HCT116 (cell line): ENCODE measurements at regions not wholly inside any gene's neighbourhood (a gene's known extent, or its start where the extent isn't known, plus 50 kb on each side); places are given as distances from the start of the nearest gene placed in this dataset.

Source experiments
- ATAC-seq: fragments of 200-7000 bp; cut with Tn5 transposase; 2 replicates; pipeline ENCODE4 v1.9.1; 2020; ENCODE audit warnings: mild to moderate bottlenecking, moderate library complexity
- BruUV-seq: library from RNA; stranded (reverse); fragments of 400-500 nt; replicated peaks from 2 replicates; lab custom pipeline; 2021; lab: Mats Ljungman, UMichigan
- CTCF ChIA-PET: fragments of 300-600 bp; sonication (Branson Sonifier 250); formaldehyde crosslinking; loops from one replicate; lab custom pipeline; 2021; ENCODE audit warnings: antibody characterized with exemption; lab: Charles Lee
- POLR2A ChIA-PET: fragments of 300-600, 350-600 bp; sonication (Branson Sonifier 250); formaldehyde crosslinking; loops from one replicate; lab custom pipeline; 2021; ENCODE audit warnings: antibody characterized with exemption; lab: Charles Lee
- RAD21 ChIA-PET, 2 experiments: fragments of 300-600 bp; sonication (Branson Sonifier 250); formaldehyde crosslinking; loops; one replicate each; lab custom pipeline; 2023; ENCODE audit warnings: low total read pairs in 2 of 2; ENCODE audit not compliant: uncharacterized antibody in 2 of 2, unreplicated experiment in 2 of 2, low non-redundant PET in 1 of 2; lab: Charles Lee
- DNase-seq: peaks from one replicate; pipeline ENCODE4 v3.0.0-alpha.2; 2010; ENCODE audit warnings: low read depth, low spot score
- H2AFZ ChIP-seq: fragments of 200-600 bp; shearing (Covaris generic), sonication (generic); 2 replicates; pipeline ENCODE4 v1.6.1; 2017; ENCODE audit warnings: low read depth, mixed run types, mixed read lengths, antibody characterized with exemption, low read length; ENCODE audit not compliant: poor library complexity, severe bottlenecking
- H3K27ac ChIP-seq: 2 replicates; pipeline ENCODE4 v1.5.1; 2012; ENCODE audit warnings: low read depth, low read length
- H3K27me3 ChIP-seq: fragments of 200-600 bp; sonication (generic); 2 replicates; pipeline ENCODE4 v1.6.1; 2016; ENCODE audit warnings: mixed run types, low read length, mixed read lengths; ENCODE audit not compliant: insufficient read depth
- H3K36me3 ChIP-seq, 2 experiments: fragments of 200-500 bp in 1 of 2; fragments of 200-600 bp in 1 of 2; sonication (Bioruptor generic) in 1 of 2; sonication (generic) in 1 of 2; 2 replicates each; pipeline versions ENCODE4 v1.5.1 to v1.6.1; 2014 to 2016; ENCODE audit warnings: low read length in 2 of 2, inconsistent platforms in 1 of 2, mixed read lengths in 1 of 2, mixed run types in 1 of 2; ENCODE audit not compliant: insufficient read depth in 2 of 2, control insufficient read depth in 1 of 2
- H3K4me1 ChIP-seq, 2 experiments: fragments of 200-600 bp in 1 of 2; sonication (generic) in 1 of 2; 2 replicates each; pipeline versions ENCODE4 v1.5.1 to v1.6.1; 2012 to 2017; ENCODE audit warnings: low read length in 2 of 2, inconsistent platforms in 1 of 2, mild to moderate bottlenecking in 1 of 2, mixed read lengths in 1 of 2, mixed run types in 1 of 2, moderate library complexity in 1 of 2; ENCODE audit not compliant: insufficient read depth in 2 of 2, control insufficient read depth in 1 of 2
- H3K4me2 ChIP-seq: fragments of 200-600 bp; sonication (generic); 2 replicates; pipeline ENCODE4 v1.6.1; 2017; ENCODE audit warnings: mixed run types, low read length, mixed read lengths
- H3K4me3 ChIP-seq, 2 experiments: fragments of 200-600 bp in 1 of 2; sonication (generic) in 1 of 2; replicated peaks in 1 of 2; 2 replicates each; pipeline ENCODE4 v1.5.1; 2011 to 2016; ENCODE audit warnings: low read length in 2 of 2, control low read depth in 1 of 2, low read depth in 1 of 2, mild to moderate bottlenecking in 1 of 2, mixed read lengths in 1 of 2, mixed run types in 1 of 2
- H3K79me2 ChIP-seq: fragments of 200-600 bp; sonication (generic); 2 replicates; pipeline ENCODE4 v1.6.1; 2017; ENCODE audit warnings: mild to moderate bottlenecking, mixed run types, low read length, moderate library complexity, mixed read lengths; ENCODE audit not compliant: insufficient read depth
- H3K9ac ChIP-seq: fragments of 200-600 bp; sonication (generic); 2 replicates; pipeline ENCODE4 v1.6.1; 2016; ENCODE audit warnings: low read length, mixed read lengths
- H3K9me2 ChIP-seq: fragments of 200-600 bp; sonication (generic), shearing (Covaris generic); 2 replicates; pipeline ENCODE4 v1.6.1; 2017; ENCODE audit warnings: mixed run types, mild to moderate bottlenecking, moderate library complexity; ENCODE audit not compliant: insufficient read depth
- H3K9me3 ChIP-seq, 2 experiments: fragments of 200-500 bp in 1 of 2; fragments of 200-600 bp in 1 of 2; sonication (Bioruptor generic) in 1 of 2; sonication (generic) in 1 of 2; 2 replicates each; pipeline ENCODE4 v1.6.1; 2014 to 2017; ENCODE audit warnings: low read length in 2 of 2, mixed read lengths in 2 of 2, inconsistent platforms in 1 of 2, low read depth in 1 of 2, mild to moderate bottlenecking in 1 of 2, mixed run types in 1 of 2, moderate library complexity in 1 of 2; ENCODE audit not compliant: control insufficient read depth in 1 of 2, insufficient read depth in 1 of 2
- H4K20me1 ChIP-seq: fragments of 200-600 bp; sonication (generic), shearing (Covaris generic); 2 replicates; pipeline ENCODE4 v1.6.1; 2017; ENCODE audit warnings: mixed run types, mild to moderate bottlenecking, moderate library complexity; ENCODE audit not compliant: insufficient read depth
- ATF3 ChIP-seq: IDR thresholded peaks from 2 replicates; pipeline ENCODE4 v1.6.1; 2012
- CBX3 ChIP-seq: IDR thresholded peaks from 2 replicates; pipeline ENCODE4 v1.6.1; 2012; ENCODE audit warnings: low read depth
- CEBPB ChIP-seq: IDR thresholded peaks from 2 replicates; pipeline ENCODE4 v1.6.1; 2012; ENCODE audit warnings: low read depth
- CTCF ChIP-seq, 3 experiments: fragments of 200-600 bp in 1 of 3; sonication (generic) in 1 of 3; IDR thresholded peaks in 2 of 3; conservative IDR thresholded peaks in 1 of 3; 2 replicates each; pipeline ENCODE4 v1.5.1; 2012 to 2017; ENCODE audit warnings: low read depth in 2 of 3, low read length in 2 of 3, antibody characterized with exemption in 1 of 3, borderline replicate concordance in 1 of 3, control low read depth in 1 of 3, mild to moderate bottlenecking in 1 of 3, mixed read lengths in 1 of 3, mixed run types in 1 of 3, moderate library complexity in 1 of 3; ENCODE audit not compliant: insufficient read depth in 1 of 3
- EGR1 ChIP-seq: IDR thresholded peaks from 2 replicates; pipeline ENCODE4 v1.6.1; 2012; ENCODE audit warnings: low read depth
- EZH2 ChIP-seq: fragments of 200-600 bp; sonication (generic); IDR thresholded peaks from 2 replicates; pipeline ENCODE4 v1.6.1; 2017; ENCODE audit warnings: antibody characterized with exemption, mixed run types
- EZH2phosphoT487 ChIP-seq: fragments of 200-600 bp; IDR thresholded peaks from 2 replicates; pipeline ENCODE4 v1.6.1; 2018; ENCODE audit warnings: antibody characterized with exemption, borderline replicate concordance
- FOSL1 ChIP-seq: IDR thresholded peaks from 2 replicates; pipeline ENCODE4 v1.6.1; 2012; ENCODE audit warnings: low read depth
- POLR2A ChIP-seq: IDR thresholded peaks from 2 replicates; pipeline ENCODE4 v1.7.0; 2011; ENCODE audit warnings: borderline replicate concordance; ENCODE audit not compliant: insufficient read depth, insufficient read length; ENCODE audit errors: extremely low read depth
- REST ChIP-seq: IDR thresholded peaks from 2 replicates; pipeline ENCODE4 v1.6.1; 2012; ENCODE audit warnings: low read depth
- SP1 ChIP-seq: IDR thresholded peaks from 2 replicates; pipeline ENCODE4 v1.6.1; 2012; ENCODE audit warnings: low read depth
- SRF ChIP-seq: IDR thresholded peaks from 2 replicates; pipeline ENCODE4 v1.6.1; 2012; ENCODE audit warnings: low read depth
- TCF7L2 ChIP-seq: IDR thresholded peaks from 2 replicates; pipeline ENCODE4 v1.7.0; 2011; ENCODE audit warnings: borderline replicate concordance, inconsistent platforms; ENCODE audit not compliant: insufficient read depth, insufficient read length; ENCODE audit errors: extremely low read depth
- ZBTB33 ChIP-seq: IDR thresholded peaks from 2 replicates; pipeline ENCODE4 v1.6.1; 2011; ENCODE audit warnings: mild to moderate bottlenecking, low read length, moderate library complexity; ENCODE audit not compliant: insufficient replicate concordance; ENCODE audit errors: extremely low read depth
- ZFX ChIP-seq: fragments of 450-650 bp; IDR thresholded peaks from 2 replicates; pipeline ENCODE4 v1.6.1; 2017
- ZNF274 ChIP-seq: fragments of 200-500 bp; sonication (Bioruptor generic); IDR thresholded peaks from 2 replicates; pipeline ENCODE4 v1.6.1; 2014; ENCODE audit warnings: mild to moderate bottlenecking, low read depth, low read length, inconsistent platforms
- intact Hi-C: fragments of 100-400 bp; cut with micrococcal nuclease; formaldehyde crosslinking; loops from 2 replicates; pipeline ENCODE4 v1.10.0; 2022

- TF ChIP-seq EZH2phosphoT487 (no peak), FOSL1 (no peak), ZBTB33 (no peak)
Observed at GRCh38 chr10:131000743-131001142, 310.8 kb downstream of the TCERG1L start (continued).

- no peaks in the 10 kb centered on the region for H3K4me1 ChIP-seq
- H3K9ac ChIP-seq = no peak overlapping the region
- no peaks in the 10 kb centered on the region for H3K9me3 ChIP-seq
- no peaks in the 10 kb centered on the region for H3K36me3 ChIP-seq
- no peak for DNase-seq
- intact Hi-C loops = no loop called here
- H3K79me2 ChIP-seq = no peaks in the 10 kb centered on the region
- H3K9me2 ChIP-seq = no peaks in the 10 kb centered on the region
- H4K20me1 ChIP-seq = no peaks in the 10 kb centered on the region
- ChIA-PET POLR2A (no interaction called here), RAD21 (no interaction called here), CTCF (no interaction called here)
- H3K4me2 ChIP-seq = no peak overlapping the region
- BruUV-seq = no TSS peak
- no peak overlapping the region for H3K4me3 ChIP-seq
- ATAC-seq = no peak
- no peak overlapping the region for H2AFZ ChIP-seq
- no peak overlapping the region for H3K27ac ChIP-seq
- no peaks in the 10 kb centered on the region for H3K27me3 ChIP-seq
- TF ChIP-seq SP1 = no peak
- TF ChIP-seq POLR2A = no peak
- TF ChIP-seq FOSL1 = no peak
- no peak for TF ChIP-seq CBX3
- TF ChIP-seq CEBPB = no peak
- no peak for TF ChIP-seq EZH2
- TF ChIP-seq EGR1 = no peak
- no peak for TF ChIP-seq ZNF274
- TF ChIP-seq ATF3 = no peak
- TF ChIP-seq ZBTB33 = no peak
- TF ChIP-seq CTCF (IDR thresholded peaks at IDR 0.05 in 2 of 3, conservative IDR thresholded peaks at IDR 0.05 in 1 of 3; ENCODE audit: borderline replicate concordance in 1 of 3, insufficient read depth in 1 of 3, low read depth in 2 of 3, low read length in 2 of 3) = no peak
- no peak for TF ChIP-seq ZFX
- no peak for TF ChIP-seq TCF7L2
- no peak for TF ChIP-seq REST
- no peak for TF ChIP-seq EZH2phosphoT487
- no peak for TF ChIP-seq SRF
Observed at GRCh38 chr10:131001438-131001837, 310.1 kb downstream of the TCERG1L start.
